Psoas muscle (tissue), 7 donors: ENCODE measurements at regions not wholly inside any gene's neighbourhood (a gene's known extent, or its start where the extent isn't known, plus 50 kb on each side); places are given as distances from the start of the nearest gene placed in this dataset.

Experiments
- ATAC-seq, 4 donors: fragments of 200-7000 bp; cut with Tn5 transposase; one replicate each; pipeline ENCODE4 v1.9.1; 2020; ENCODE audit warnings: moderate library complexity in 3 of 4, mild to moderate bottlenecking in 2 of 4
- DNase-seq, 2 donors: peaks; one replicate each; pipeline ENCODE4 v3.0.0-alpha.2; 2020
- H3K27ac ChIP-seq: fragments of 200-600 bp; one replicate; pipeline ENCODE4 v1.8.0; 2022
- H3K27me3 ChIP-seq, 3 donors: fragments of 200-600 bp in 1 of 3; one replicate each; pipeline versions ENCODE4 v1.6.1 to v1.8.0; 2013 to 2022; ENCODE audit warnings: low read length in 2 of 3, mild to moderate bottlenecking in 2 of 3, moderate library complexity in 1 of 3; ENCODE audit not compliant: insufficient read depth in 3 of 3
- H3K36me3 ChIP-seq, 2 donors: fragments of 200-600 bp in 1 of 2; one replicate each; pipeline versions ENCODE4 v1.6.1 to v1.8.0; 2013 to 2022; ENCODE audit warnings: low read depth in 1 of 2, mild to moderate bottlenecking in 1 of 2, moderate library complexity in 1 of 2; ENCODE audit not compliant: insufficient read depth in 1 of 2
- H3K4me1 ChIP-seq: fragments of 200-600 bp; one replicate; pipeline ENCODE4 v1.8.0; 2022
- H3K4me3 ChIP-seq: fragments of 200-600 bp; one replicate; pipeline ENCODE4 v1.8.0; 2022; ENCODE audit warnings: mild to moderate bottlenecking
- H3K9me3 ChIP-seq: fragments of 200-600 bp; one replicate; pipeline ENCODE4 v1.8.0; 2022
- WGBS, 3 donors: extraction: QIAGEN DNeasy Blood & Tissue Kit; methylation state at CpG; one replicate each; pipeline versions ENCODE4 v1.1.6 to v1.1.7; 2013; 5-methylcytosine and 5-hydroxymethylcytosine counted together
- intact Hi-C, 2 donors: fragments of 100-400 bp; cut with DNase I; formaldehyde crosslinking; loops; one replicate each; pipeline versions ENCODE4 v1.11.0 to v1.14.2; 2022
- TF ChIP-seq, protein P1 (sequence below): fragments of 200-600 bp; IDR thresholded peaks from one replicate; pipeline ENCODE4 v1.8.0; 2022; ENCODE audit warnings: antibody characterized with exemption
- donor health status: healthy with polysubstance abuse.
- donor health status: DM: no; HTN: no; CAD: no; lungs with moderate emphysema.
- donor health status: Bipolar disorder and iron deficiency.
- donor health status: healthy.
- donor health status: DM: yes; HTN: yes; CAD: no.
- donor health status: DM: no; HTN: no; CAD: no.
- donor health status: DM: yes; HTN: yes; CAD: no.

DNA sequence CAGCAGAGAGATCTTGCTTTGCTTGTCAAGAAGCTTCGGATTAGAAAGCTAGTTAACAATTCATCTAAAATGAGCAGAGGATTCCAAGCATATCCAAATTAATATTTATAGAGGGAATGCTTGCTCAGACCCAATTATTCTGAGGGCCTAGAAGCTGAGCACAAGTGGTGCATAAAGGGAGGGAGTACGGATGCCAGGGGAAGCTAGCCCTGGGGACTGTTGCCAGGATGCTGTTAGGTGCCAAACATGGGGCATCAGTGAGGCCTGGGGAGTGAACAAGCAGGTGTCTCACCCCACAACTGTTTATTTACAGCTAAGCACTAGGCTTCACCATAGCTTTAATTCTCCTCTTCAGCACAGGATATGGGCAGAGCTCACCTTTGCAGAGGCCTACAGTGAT is 684.1 kb upstream of the C16orf82 start:
- intact Hi-C loops: no loop called here
- Histone ChIP-seq H3K27me3 (no peaks in the 10 kb centered on the region), H3K36me3 (no peaks in the 10 kb centered on the region), H3K4me1 (no peaks in the 10 kb centered on the region), H3K9me3 (no peaks in the 10 kb centered on the region), H3K4me3 (no peak overlapping the region), H3K27ac (no peak overlapping the region)
- ATAC-seq: no peak
- no peak for DNase-seq
- 43 to 66% (median 49%) methylated on average over 2 of the region's 2 CpGs for WGBS, 3 donors
- TF ChIP-seq, protein P1, sequence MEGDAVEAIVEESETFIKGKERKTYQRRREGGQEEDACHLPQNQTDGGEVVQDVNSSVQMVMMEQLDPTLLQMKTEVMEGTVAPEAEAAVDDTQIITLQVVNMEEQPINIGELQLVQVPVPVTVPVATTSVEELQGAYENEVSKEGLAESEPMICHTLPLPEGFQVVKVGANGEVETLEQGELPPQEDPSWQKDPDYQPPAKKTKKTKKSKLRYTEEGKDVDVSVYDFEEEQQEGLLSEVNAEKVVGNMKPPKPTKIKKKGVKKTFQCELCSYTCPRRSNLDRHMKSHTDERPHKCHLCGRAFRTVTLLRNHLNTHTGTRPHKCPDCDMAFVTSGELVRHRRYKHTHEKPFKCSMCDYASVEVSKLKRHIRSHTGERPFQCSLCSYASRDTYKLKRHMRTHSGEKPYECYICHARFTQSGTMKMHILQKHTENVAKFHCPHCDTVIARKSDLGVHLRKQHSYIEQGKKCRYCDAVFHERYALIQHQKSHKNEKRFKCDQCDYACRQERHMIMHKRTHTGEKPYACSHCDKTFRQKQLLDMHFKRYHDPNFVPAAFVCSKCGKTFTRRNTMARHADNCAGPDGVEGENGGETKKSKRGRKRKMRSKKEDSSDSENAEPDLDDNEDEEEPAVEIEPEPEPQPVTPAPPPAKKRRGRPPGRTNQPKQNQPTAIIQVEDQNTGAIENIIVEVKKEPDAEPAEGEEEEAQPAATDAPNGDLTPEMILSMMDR: no peak

DNA sequence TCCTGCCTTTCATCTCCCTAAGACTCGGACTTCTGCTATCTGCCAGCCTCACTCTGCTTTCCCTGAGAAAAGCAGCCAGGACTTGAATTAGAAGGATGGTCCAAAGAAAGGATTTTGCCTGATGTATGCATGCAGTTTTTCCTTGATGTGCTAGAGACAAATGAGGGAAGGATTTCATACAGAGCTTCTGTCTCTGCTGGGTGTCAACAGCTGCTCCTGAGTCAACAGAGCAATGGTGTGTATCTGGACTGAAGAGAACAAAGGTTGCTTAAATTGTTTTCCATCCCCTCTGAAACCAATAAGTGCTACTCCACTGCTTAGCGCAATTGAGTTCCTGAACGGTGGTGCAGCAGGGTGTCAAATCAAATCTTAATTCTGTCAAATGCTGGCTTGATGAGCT is 680.6 kb upstream of the C16orf82 start:
- Histone ChIP-seq H3K4me3 (no peak overlapping the region), H3K9me3 (no peaks in the 10 kb centered on the region), H3K27ac (no peak overlapping the region), H3K36me3 (no peaks in the 10 kb centered on the region), H3K27me3 (no peaks in the 10 kb centered on the region), H3K4me1 (no peaks in the 10 kb centered on the region)
- WGBS, 3 donors: 38 to 52% (median 51%) methylated on average over 3 of the region's 3 CpGs
- intact Hi-C loops: no loop called here
- DNase-seq (no peak), ATAC-seq (no peak)
- TF ChIP-seq, protein P1: no peak

DNA sequence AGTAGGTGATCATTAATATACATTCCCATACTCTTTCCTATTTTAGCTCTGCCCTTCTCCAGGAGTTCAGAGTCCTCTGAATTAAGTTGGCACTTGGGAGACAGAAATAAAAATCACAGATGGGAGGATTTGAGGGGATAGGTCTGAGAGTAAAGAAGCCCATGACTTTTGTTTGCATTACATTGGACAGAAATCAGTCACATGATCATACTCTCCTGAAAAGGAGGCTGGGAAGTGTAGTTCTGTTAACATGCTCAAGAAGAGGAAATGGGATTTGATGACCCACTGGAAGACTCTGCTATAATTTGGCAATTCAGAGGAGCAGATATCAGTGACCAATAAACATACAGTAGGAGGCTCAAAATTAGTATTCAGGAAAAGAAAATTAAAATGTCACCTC is 674.9 kb upstream of the C16orf82 start:
- H3K4me1 ChIP-seq: no peaks in the 10 kb centered on the region
- no peak overlapping the region for H3K27ac ChIP-seq
- H3K4me3 ChIP-seq: no peak overlapping the region
- TF ChIP-seq, protein P1: no peak
- H3K36me3 ChIP-seq: no peaks in the 10 kb centered on the region
- no peaks in the 10 kb centered on the region for H3K9me3 ChIP-seq
- ATAC-seq (no peak), DNase-seq (no peak)
- intact Hi-C loops: no loop called here
- H3K27me3 ChIP-seq: no peaks in the 10 kb centered on the region

DNA sequence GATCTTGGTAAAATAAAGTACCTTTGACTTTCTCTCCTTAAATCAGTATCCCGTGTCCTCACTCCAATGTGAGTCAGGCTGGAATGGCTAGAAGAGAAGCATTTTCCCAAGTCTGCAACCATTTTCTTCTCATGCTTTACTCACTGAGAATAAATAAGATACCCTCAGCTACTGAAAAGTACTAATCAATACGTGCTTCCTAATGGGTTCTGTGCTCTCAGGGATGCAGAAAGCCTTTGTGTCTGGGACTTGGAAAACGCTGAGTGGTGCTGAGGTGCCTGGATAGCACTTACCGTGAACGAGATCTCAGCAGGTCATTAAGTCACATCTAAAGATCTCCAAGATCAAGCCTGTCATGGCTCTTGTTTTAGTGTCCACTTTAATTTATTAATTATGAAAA is 672.3 kb upstream of the C16orf82 start:
- Histone ChIP-seq H3K36me3 (no peaks in the 10 kb centered on the region), H3K9me3 (no peaks in the 10 kb centered on the region), H3K4me1 (no peaks in the 10 kb centered on the region), H3K4me3 (no peak overlapping the region), H3K27me3 (no peaks in the 10 kb centered on the region), H3K27ac (no peak overlapping the region)
- intact Hi-C loops: no loop called here
- TF ChIP-seq, protein P1: no peak
- DNase-seq: no peak
- ATAC-seq: no peak
- WGBS, 3 donors: 60 to 67% (median 62%) methylated on average over 5 of the region's 5 CpGs

DNA sequence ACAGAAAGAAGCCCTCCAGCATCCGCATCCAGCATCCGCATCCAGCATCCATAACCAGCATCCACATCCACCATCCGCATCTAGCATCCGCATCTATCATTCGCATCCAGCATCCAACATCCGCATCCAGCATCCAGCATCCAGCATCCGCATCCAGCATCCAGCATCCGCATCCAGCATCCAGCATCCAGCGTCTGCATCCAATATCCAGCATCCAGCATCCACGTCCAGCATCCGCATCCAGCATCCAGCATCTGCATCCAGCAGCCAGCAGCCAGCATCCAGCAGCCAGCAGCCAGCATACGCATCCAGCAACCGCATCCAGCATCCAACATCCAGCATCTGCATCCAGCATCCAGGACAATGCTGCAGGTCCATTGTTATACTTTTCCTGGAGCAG is 671.0 kb upstream of the C16orf82 start:
- intact Hi-C loops: no loop called here
- Histone ChIP-seq H3K36me3 (no peaks in the 10 kb centered on the region), H3K4me3 (no peak overlapping the region), H3K9me3 (no peaks in the 10 kb centered on the region), H3K27me3 (no peaks in the 10 kb centered on the region), H3K27ac (no peak overlapping the region), H3K4me1 (no peaks in the 10 kb centered on the region)
- no peak for ATAC-seq
- DNase-seq: no peak
- 82 to 87% (median 87%) methylated on average over 13 of the region's 13 CpGs for WGBS, 3 donors
- TF ChIP-seq, protein P1: no peak
